GM23338 (cell line): ENCODE measurements at regions not wholly inside any gene's neighbourhood (a gene's known extent, or its start where the extent isn't known, plus 50 kb on each side); places are given as distances from the start of the nearest gene placed in this dataset.

Experiments
- ATAC-seq: fragments of 200-7000 bp; cut with Tn5 transposase; 3 replicates; pipeline ENCODE4 v1.9.1; 2020
- DNase-seq: peaks from one replicate; pipeline ENCODE4 v3.0.0-alpha.2; 2015; ENCODE audit warnings: low spot score
- H2AFZ ChIP-seq: fragments of 200-600 bp; sonication (generic); 2 replicates; pipeline ENCODE4 v1.8.0; 2016; ENCODE audit warnings: antibody characterized with exemption, mild to moderate bottlenecking, moderate library complexity
- H3F3A ChIP-seq: fragments of 200-600 bp; sonication (generic); replicated peaks from 2 replicates; pipeline ENCODE4 v1.8.0; 2017; ENCODE audit warnings: antibody characterized with exemption, mixed run types, low read depth
- H3K27ac ChIP-seq: fragments of 200-600 bp; sonication (generic); 2 replicates; pipeline ENCODE4 v1.6.1; 2016; ENCODE audit warnings: low read depth
- H3K27me3 ChIP-seq: fragments of 200-600 bp; sonication (generic); 2 replicates; pipeline ENCODE4 v1.8.0; 2016; ENCODE audit warnings: mild to moderate bottlenecking, mixed run types, moderate library complexity; ENCODE audit not compliant: insufficient read depth
- H3K36me3 ChIP-seq: fragments of 200-600 bp; sonication (generic); 2 replicates; pipeline ENCODE4 v1.8.0; 2016; ENCODE audit warnings: mild to moderate bottlenecking; ENCODE audit not compliant: insufficient read depth
- H3K4me1 ChIP-seq: fragments of 200-600 bp; sonication (generic); 2 replicates; pipeline ENCODE4 v1.8.0; 2016; ENCODE audit warnings: mild to moderate bottlenecking, moderate library complexity; ENCODE audit not compliant: insufficient read depth
- H3K4me2 ChIP-seq: fragments of 200-600 bp; sonication (generic); 2 replicates; pipeline ENCODE4 v1.7.1; 2017; ENCODE audit warnings: mixed run types
- H3K4me3 ChIP-seq: fragments of 200-600 bp; sonication (generic); 2 replicates; pipeline ENCODE4 v1.6.1; 2016; ENCODE audit warnings: mixed run types
- H3K79me2 ChIP-seq: fragments of 200-600 bp; sonication (generic); replicated peaks from 2 replicates; pipeline ENCODE4 v1.8.0; 2017; ENCODE audit warnings: mild to moderate bottlenecking; ENCODE audit not compliant: insufficient read depth
- H3K9me2 ChIP-seq: fragments of 200-600 bp; sonication (generic); 2 replicates; pipeline ENCODE4 v1.8.0; 2017; ENCODE audit not compliant: insufficient read depth
- H4K20me1 ChIP-seq: fragments of 200-600 bp; sonication (generic); replicated peaks from 2 replicates; pipeline ENCODE4 v1.8.0; 2017; ENCODE audit warnings: mild to moderate bottlenecking; ENCODE audit not compliant: insufficient read depth
- H3K27ac Mint-ChIP-seq: 2 replicates; pipeline ENCODE4 v1.8.0; 2020; ENCODE audit warnings: inconsistent platforms, mild to moderate bottlenecking, moderate library complexity, mixed read lengths
- H3K27me3 Mint-ChIP-seq: 3 replicates; pipeline ENCODE4 v1.8.0; 2022; ENCODE audit warnings: low read depth, mild to moderate bottlenecking, moderate library complexity, mixed read lengths, inconsistent platforms; ENCODE audit not compliant: insufficient read depth, poor library complexity
- H3K36me3 Mint-ChIP-seq: 3 replicates; pipeline ENCODE4 v1.8.0; 2021; ENCODE audit warnings: low read depth, mild to moderate bottlenecking, inconsistent platforms, moderate library complexity, mixed read lengths
- H3K4me1 Mint-ChIP-seq: 3 replicates; pipeline ENCODE4 v1.8.0; 2020; ENCODE audit warnings: mild to moderate bottlenecking, inconsistent platforms, mixed read lengths
- H3K4me3 Mint-ChIP-seq: 3 replicates; pipeline ENCODE4 v1.8.0; 2021; ENCODE audit warnings: moderate library complexity, mild to moderate bottlenecking, inconsistent platforms, mixed read lengths
- H3K9me3 Mint-ChIP-seq: 3 replicates; pipeline ENCODE4 v1.8.0; 2020; ENCODE audit warnings: moderate library complexity, mild to moderate bottlenecking, inconsistent platforms, mixed read lengths
- CTCF ChIP-seq, 2 experiments: fragments of 200-600 bp in 1 of 2; sonication (generic) in 1 of 2; conservative IDR thresholded peaks; 2 replicates each; pipeline versions ENCODE4 v1.5.1 to v1.6.1; 2016 to 2017; ENCODE audit warnings: antibody characterized with exemption in 2 of 2, low read depth in 2 of 2, mild to moderate bottlenecking in 2 of 2, moderate library complexity in 1 of 2
- POLR2AphosphoS5 ChIP-seq: IDR thresholded peaks from 2 replicates; pipeline ENCODE4 v1.6.1; 2016; ENCODE audit warnings: antibody characterized with exemption, low read depth
- STAT1 ChIP-seq: IDR thresholded peaks from one replicate; pipeline ENCODE4 v1.6.1; 2016; ENCODE audit warnings: antibody characterized with exemption; ENCODE audit not compliant: unreplicated experiment
- ZNF462 ChIP-seq: fragments of 250-450 bp; sonication (Bioruptor Pico); IDR thresholded peaks from 2 replicates; pipeline ENCODE4 v1.5.0; 2020; ENCODE audit warnings: mild to moderate bottlenecking, moderate library complexity

- Histone ChIP-seq H3K4me3 (no peak overlapping the region), H2AFZ (no peak overlapping the region), H3K27me3 (no peaks in the 10 kb centered on the region), H3K36me3 (no peaks in the 10 kb centered on the region), H4K20me1 (no peaks in the 10 kb centered on the region), H3F3A (no peaks in the 10 kb centered on the region), H3K4me2 (no peak overlapping the region), H3K9me2 (no peaks in the 10 kb centered on the region), H3K4me1 (no peaks in the 10 kb centered on the region), H3K79me2 (no peaks in the 10 kb centered on the region), H3K27ac (no peak overlapping the region)
- Mint-ChIP-seq H3K36me3 (no peaks in the 10 kb centered on the region), H3K4me1 (no peaks in the 10 kb centered on the region), H3K4me3 (no peak overlapping the region), H3K27ac (no peak overlapping the region), H3K27me3 (no peaks in the 10 kb centered on the region), H3K9me3 (no peaks in the 10 kb centered on the region; the same call in 2 of the 3 replicates)
- no peak for DNase-seq
- no peak for ATAC-seq
- no peak for TF ChIP-seq CTCF (conservative IDR thresholded peaks at IDR 0.05; ENCODE audit: low read depth in 2 of 2)
Measured at GRCh38 chr10:4595719-4596319, 230.2 kb upstream of the AKR1E2 start.

DNA sequence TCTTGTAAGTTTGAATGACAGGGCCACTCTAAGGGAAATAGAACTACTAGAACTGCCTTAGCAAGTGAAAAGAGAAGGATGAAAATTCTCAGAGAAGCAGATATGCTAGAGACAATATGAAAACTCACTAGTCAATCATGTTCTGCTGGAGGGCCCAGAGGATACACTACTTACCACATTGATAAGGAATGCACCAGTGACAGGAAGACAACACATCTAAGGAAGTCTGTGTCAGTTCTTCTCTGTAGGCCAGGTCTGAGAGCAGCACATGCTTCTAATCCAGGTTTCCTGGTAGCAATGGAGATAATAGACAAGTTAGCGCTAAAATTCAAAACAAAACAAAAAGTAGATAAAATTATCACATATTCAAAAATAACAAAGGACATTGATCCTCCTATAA, 235.2 kb upstream of the AKR1E2 start:
- H4K20me1 ChIP-seq, result no peaks in the 10 kb centered on the region
- H3K27ac ChIP-seq, result no peak overlapping the region
- H3K4me3 Mint-ChIP-seq, result no peak overlapping the region
- H3K4me2 ChIP-seq, result no peak overlapping the region
- DNase-seq (no peak), ATAC-seq (no peak)
- H3K27me3 Mint-ChIP-seq, result no peaks in the 10 kb centered on the region
- H3K4me3 ChIP-seq, result no peak overlapping the region
- H3K9me2 ChIP-seq, result no peaks in the 10 kb centered on the region
- TF ChIP-seq STAT1 (no peak), POLR2AphosphoS5 (no peak), ZNF462 (no peak)
- H3K4me1 ChIP-seq, result no peaks in the 10 kb centered on the region
- H3K36me3 ChIP-seq, result no peaks in the 10 kb centered on the region
- no peak overlapping the region for H2AFZ ChIP-seq
- no peaks in the 10 kb centered on the region for H3K79me2 ChIP-seq
- no peaks in the 10 kb centered on the region for H3F3A ChIP-seq
- H3K4me1 Mint-ChIP-seq, result no peaks in the 10 kb centered on the region
- no peak overlapping the region for H3K27ac Mint-ChIP-seq
- H3K36me3 Mint-ChIP-seq, result no peaks in the 10 kb centered on the region
- H3K27me3 ChIP-seq, result no peaks in the 10 kb centered on the region
- no peaks in the 10 kb centered on the region; the same call in 2 of the 3 replicates for H3K9me3 Mint-ChIP-seq
